Osteoblast (primary cell): ENCODE measurements at regions not wholly inside any gene's neighbourhood (a gene's known extent, or its start where the extent isn't known, plus 50 kb on each side); places are given as distances from the start of the nearest gene placed in this dataset.
"Not testable (repeated sequence)": the region's sequence is repeated elsewhere in the genome, so short reads cannot be mapped to it uniquely, and the experiment has no call there.

ENCODE experiments used
- DNase-seq: peaks from one replicate; pipeline ENCODE4 v3.0.0; 2011; ENCODE audit warnings: low spot score, mixed read lengths; ENCODE audit not compliant: insufficient read length; ENCODE audit errors: missing footprints
- H2AFZ ChIP-seq: 2 replicates; pipeline ENCODE4 v1.6.0; 2011; ENCODE audit warnings: mild to moderate bottlenecking, low read length
- H3K27ac ChIP-seq: 2 replicates; pipeline ENCODE4 v1.5.1; 2011; ENCODE audit warnings: mild to moderate bottlenecking, low read depth, low read length, moderate library complexity
- H3K27me3 ChIP-seq: 2 replicates; pipeline ENCODE4 v1.6.0; 2012; ENCODE audit warnings: mild to moderate bottlenecking, control low read depth, inconsistent platforms, low read length, moderate library complexity; ENCODE audit not compliant: insufficient read depth
- H3K36me3 ChIP-seq: 2 replicates; pipeline ENCODE4 v1.5.1; 2011; ENCODE audit warnings: mild to moderate bottlenecking, low read length, control low read depth, moderate library complexity; ENCODE audit not compliant: insufficient read depth
- H3K4me1 ChIP-seq: 2 replicates; pipeline ENCODE4 v1.5.1; 2011; ENCODE audit warnings: mild to moderate bottlenecking, low read length, control low read depth, moderate library complexity; ENCODE audit not compliant: insufficient read depth
- H3K4me2 ChIP-seq: 2 replicates; pipeline ENCODE4 v1.6.0; 2011; ENCODE audit warnings: mild to moderate bottlenecking, low read length; ENCODE audit not compliant: insufficient read depth
- H3K4me3 ChIP-seq: fragments of 200-600 bp; sonication (generic); 3 replicates; pipeline ENCODE4 v1.5.1; 2012; ENCODE audit warnings: mild to moderate bottlenecking, low read length, inconsistent platforms; ENCODE audit not compliant: insufficient read depth
- H3K79me2 ChIP-seq: 2 replicates; pipeline ENCODE4 v1.6.0; 2012; ENCODE audit warnings: mild to moderate bottlenecking, low read length, control low read depth, inconsistent platforms; ENCODE audit not compliant: insufficient read depth
- H3K9me3 ChIP-seq: 2 replicates; pipeline ENCODE4 v1.5.1; 2011; ENCODE audit warnings: low read depth, low read length, control low read depth
- H4K20me1 ChIP-seq: 2 replicates; pipeline ENCODE4 v1.6.0; 2012; ENCODE audit warnings: mild to moderate bottlenecking, low read length, control low read depth; ENCODE audit not compliant: insufficient read depth
- TF ChIP-seq, protein P1 (sequence below): IDR thresholded peaks from 2 replicates; pipeline ENCODE4 v1.5.1; 2011; ENCODE audit warnings: mild to moderate bottlenecking, low read depth, low read length, moderate library complexity; ENCODE audit errors: extremely low read depth

GRCh38 chr13:44147648-44148047 lies 226.0 kb upstream of the SERP2 start:
- DNase-seq = no peak
- H3K9me3 ChIP-seq = no peaks in the 10 kb centered on the region
- H3K27ac ChIP-seq = no peak overlapping the region
- H4K20me1 ChIP-seq = no peaks in the 10 kb centered on the region
- no peaks in the 10 kb centered on the region for H3K36me3 ChIP-seq
- H3K4me3 ChIP-seq = peak overlapping the region; percentile 5
- H2AFZ ChIP-seq = no peak overlapping the region
- peaks cover 22% of the 10 kb centered on the region for H3K4me1 ChIP-seq
- no peaks in the 10 kb centered on the region for H3K79me2 ChIP-seq
- no peaks in the 10 kb centered on the region for H3K27me3 ChIP-seq
- H3K4me2 ChIP-seq = peak overlapping the region; percentile 25
- TF ChIP-seq, protein P1, sequence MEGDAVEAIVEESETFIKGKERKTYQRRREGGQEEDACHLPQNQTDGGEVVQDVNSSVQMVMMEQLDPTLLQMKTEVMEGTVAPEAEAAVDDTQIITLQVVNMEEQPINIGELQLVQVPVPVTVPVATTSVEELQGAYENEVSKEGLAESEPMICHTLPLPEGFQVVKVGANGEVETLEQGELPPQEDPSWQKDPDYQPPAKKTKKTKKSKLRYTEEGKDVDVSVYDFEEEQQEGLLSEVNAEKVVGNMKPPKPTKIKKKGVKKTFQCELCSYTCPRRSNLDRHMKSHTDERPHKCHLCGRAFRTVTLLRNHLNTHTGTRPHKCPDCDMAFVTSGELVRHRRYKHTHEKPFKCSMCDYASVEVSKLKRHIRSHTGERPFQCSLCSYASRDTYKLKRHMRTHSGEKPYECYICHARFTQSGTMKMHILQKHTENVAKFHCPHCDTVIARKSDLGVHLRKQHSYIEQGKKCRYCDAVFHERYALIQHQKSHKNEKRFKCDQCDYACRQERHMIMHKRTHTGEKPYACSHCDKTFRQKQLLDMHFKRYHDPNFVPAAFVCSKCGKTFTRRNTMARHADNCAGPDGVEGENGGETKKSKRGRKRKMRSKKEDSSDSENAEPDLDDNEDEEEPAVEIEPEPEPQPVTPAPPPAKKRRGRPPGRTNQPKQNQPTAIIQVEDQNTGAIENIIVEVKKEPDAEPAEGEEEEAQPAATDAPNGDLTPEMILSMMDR = no peak

GRCh38 chr13:44148159-44148914 lies 225.3 kb upstream of the SERP2 start:
- Histone ChIP-seq H3K9me3 (no peaks in the 10 kb centered on the region), H3K27ac (no peak overlapping the region), H3K4me3 (no peak overlapping the region), H2AFZ (no peak overlapping the region), H3K79me2 (no peaks in the 10 kb centered on the region), H4K20me1 (no peaks in the 10 kb centered on the region), H3K36me3 (no peaks in the 10 kb centered on the region), H3K4me2 (no peak overlapping the region), H3K4me1 (peaks cover 15% of the 10 kb centered on the region), H3K27me3 (no peaks in the 10 kb centered on the region)
- no peak for DNase-seq
- TF ChIP-seq, protein P1 = no peak

DNA sequence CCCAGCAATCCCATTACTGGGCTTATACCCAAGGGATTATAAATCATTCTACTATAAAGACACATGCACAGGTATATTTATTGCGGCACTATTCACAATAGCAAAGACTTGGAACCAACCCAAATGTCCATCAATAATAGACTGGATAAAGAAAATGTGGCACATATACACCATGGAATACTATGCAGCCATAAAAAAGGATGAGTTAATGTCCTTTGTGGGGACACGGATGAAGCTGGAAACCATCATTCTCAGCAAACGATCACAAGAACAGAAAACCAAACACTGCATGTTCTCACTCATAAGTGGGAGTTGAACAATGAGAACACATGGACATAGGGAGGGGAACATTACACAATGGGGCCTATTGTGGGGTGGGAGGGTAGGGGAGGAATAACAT lies 224.4 kb upstream of the SERP2 start:
- not testable (repeated sequence) for H3K4me2 ChIP-seq, H3K4me3 ChIP-seq, H3K27me3 ChIP-seq, DNase-seq, H3K79me2 ChIP-seq, H2AFZ ChIP-seq, H3K9me3 ChIP-seq, H3K27ac ChIP-seq, H4K20me1 ChIP-seq, H3K36me3 ChIP-seq
- H3K4me1 ChIP-seq = peaks cover 14% of the 10 kb centered on the region

- TF ChIP-seq, protein P1 = no peak
- no peaks in the 10 kb centered on the region for H3K27me3 ChIP-seq
Measured at GRCh38 chr13:44149821-44150220, 223.8 kb upstream of the SERP2 start.

More at GRCh38 chr13:44149821-44150220, 223.8 kb upstream of the SERP2 start:
- Histone ChIP-seq H3K36me3 (no peaks in the 10 kb centered on the region), H3K27ac (no peak overlapping the region), H3K4me2 (no peak overlapping the region), H3K79me2 (no peaks in the 10 kb centered on the region), H3K4me3 (no peak overlapping the region), H4K20me1 (no peaks in the 10 kb centered on the region), H3K4me1 (peaks cover 14% of the 10 kb centered on the region), H2AFZ (no peak overlapping the region), H3K9me3 (no peaks in the 10 kb centered on the region)
- DNase-seq = no peak
